Neural cell (in vitro differentiated cells): ENCODE measurements at regions not wholly inside any gene's neighbourhood (a gene's known extent, or its start where the extent isn't known, plus 50 kb on each side); places are given as distances from the start of the nearest gene placed in this dataset.
"Not testable (repeated sequence)": the region's sequence is repeated elsewhere in the genome, so short reads cannot be mapped to it uniquely, and the experiment has no call there.

Experiments used
- H2AFZ ChIP-seq: fragments of 200-600, 300-800 bp; sonication (generic), shearing (Covaris generic); 2 replicates; pipeline ENCODE4 v1.6.0; 2014; ENCODE audit warnings: low read depth, mild to moderate bottlenecking, antibody characterized with exemption, low read length, moderate library complexity
- H3F3A ChIP-seq: fragments of 200-600 bp; shearing (Covaris generic); 2 replicates; pipeline ENCODE4 v1.6.1; 2016; ENCODE audit warnings: mild to moderate bottlenecking, moderate library complexity, mixed read lengths, antibody characterized with exemption, low read length; ENCODE audit not compliant: insufficient read depth, poor library complexity, severe bottlenecking
- H3K27ac ChIP-seq: fragments of 200-600, 300-800 bp; sonication (generic), shearing (Covaris generic); 2 replicates; pipeline ENCODE4 v1.5.1; 2014; ENCODE audit warnings: mild to moderate bottlenecking, low read length, moderate library complexity
- H3K27me3 ChIP-seq: fragments of 300-800, 200-600 bp; sonication (generic), shearing (Covaris generic); 2 replicates; pipeline ENCODE4 v1.6.0; 2014; ENCODE audit warnings: mild to moderate bottlenecking, low read depth, low read length, moderate library complexity; ENCODE audit not compliant: insufficient read depth
- H3K36me3 ChIP-seq: fragments of 300-800, 200-600 bp; sonication (generic), shearing (Covaris generic); 2 replicates; pipeline ENCODE4 v1.5.1; 2014; ENCODE audit warnings: mild to moderate bottlenecking, antibody characterized with exemption, low read length, moderate library complexity; ENCODE audit not compliant: insufficient read depth
- H3K4me2 ChIP-seq: fragments of 300-800, 200-600 bp; sonication (generic), shearing (Covaris generic); 2 replicates; pipeline ENCODE4 v1.6.0; 2014; ENCODE audit warnings: mild to moderate bottlenecking, low read length
- H3K4me3 ChIP-seq: fragments of 300-800, 200-600 bp; sonication (generic), shearing (Covaris generic); 2 replicates; pipeline ENCODE4 v1.5.1; 2014; ENCODE audit warnings: mild to moderate bottlenecking, low read length, moderate library complexity
- H3K79me2 ChIP-seq: fragments of 200-600 bp; shearing (Covaris generic); replicated peaks from 2 replicates; pipeline ENCODE4 v1.6.0; 2014; ENCODE audit warnings: mild to moderate bottlenecking, low read length, moderate library complexity; ENCODE audit not compliant: insufficient read depth
- H3K9ac ChIP-seq: fragments of 300-800, 200-600 bp; sonication (generic), shearing (Covaris generic); 2 replicates; pipeline ENCODE4 v1.6.1; 2016; ENCODE audit warnings: mild to moderate bottlenecking, low read length, mixed read lengths
- H3K9me2 ChIP-seq: fragments of 200-600 bp; shearing (Covaris generic); 2 replicates; pipeline ENCODE4 v1.6.1; 2016; ENCODE audit warnings: mild to moderate bottlenecking, low read length, mixed read lengths; ENCODE audit not compliant: insufficient read depth
- H3K9me3 ChIP-seq: fragments of 200-600, 300-800 bp; sonication (generic), shearing (Covaris generic); 2 replicates; pipeline ENCODE4 v1.6.1; 2016; ENCODE audit warnings: mild to moderate bottlenecking, mixed run types, low read length, moderate library complexity, mixed read lengths
- H4K20me1 ChIP-seq: fragments of 200-600 bp; shearing (Covaris generic); 2 replicates; pipeline ENCODE4 v1.6.1; 2016; ENCODE audit warnings: mild to moderate bottlenecking, mixed run types; ENCODE audit not compliant: insufficient read depth
- CTCF ChIP-seq: fragments of 450-650 bp; IDR thresholded peaks from 2 replicates; pipeline ENCODE4 v1.5.1; 2014; ENCODE audit warnings: antibody characterized with exemption, mild to moderate bottlenecking, moderate library complexity; ENCODE audit not compliant: poor library complexity, severe bottlenecking
- EP300 ChIP-seq: fragments of 450-650 bp; conservative IDR thresholded peaks from 2 replicates; pipeline ENCODE4 v1.6.1; 2014; ENCODE audit warnings: antibody characterized with exemption, mild to moderate bottlenecking, moderate library complexity; ENCODE audit not compliant: poor library complexity, severe bottlenecking
- EZH2 ChIP-seq: fragments of 200-600, 300-800 bp; shearing (Covaris generic), sonication (generic); IDR thresholded peaks from 2 replicates; pipeline ENCODE4 v1.6.1; 2014; ENCODE audit warnings: antibody characterized with exemption, low read length, borderline replicate concordance, mild to moderate bottlenecking; ENCODE audit not compliant: insufficient read depth, poor library complexity, severe bottlenecking
- MXI1 ChIP-seq: fragments of 450-650 bp; conservative IDR thresholded peaks from 2 replicates; pipeline ENCODE4 v1.6.1; 2014; ENCODE audit warnings: antibody characterized with exemption, mild to moderate bottlenecking; ENCODE audit not compliant: poor library complexity, severe bottlenecking
- POLR2AphosphoS5 ChIP-seq: IDR thresholded peaks from 2 replicates; pipeline ENCODE4 v1.6.1; 2012
- RAD21 ChIP-seq: fragments of 450-650 bp; conservative IDR thresholded peaks from 2 replicates; pipeline ENCODE4 v1.6.1; 2014; ENCODE audit warnings: antibody characterized with exemption, mild to moderate bottlenecking, moderate library complexity
- SMC3 ChIP-seq: fragments of 450-650 bp; conservative IDR thresholded peaks from 2 replicates; pipeline ENCODE4 v1.6.1; 2014; ENCODE audit warnings: antibody characterized with exemption, mild to moderate bottlenecking, moderate library complexity; ENCODE audit not compliant: poor library complexity
- TAF1 ChIP-seq: IDR thresholded peaks from 2 replicates; pipeline ENCODE4 v1.6.1; 2012; ENCODE audit warnings: low read depth
- TF ChIP-seq, protein P1 (sequence below): IDR thresholded peaks from 2 replicates; pipeline ENCODE4 v1.6.1; 2012; ENCODE audit warnings: borderline replicate concordance

DNA sequence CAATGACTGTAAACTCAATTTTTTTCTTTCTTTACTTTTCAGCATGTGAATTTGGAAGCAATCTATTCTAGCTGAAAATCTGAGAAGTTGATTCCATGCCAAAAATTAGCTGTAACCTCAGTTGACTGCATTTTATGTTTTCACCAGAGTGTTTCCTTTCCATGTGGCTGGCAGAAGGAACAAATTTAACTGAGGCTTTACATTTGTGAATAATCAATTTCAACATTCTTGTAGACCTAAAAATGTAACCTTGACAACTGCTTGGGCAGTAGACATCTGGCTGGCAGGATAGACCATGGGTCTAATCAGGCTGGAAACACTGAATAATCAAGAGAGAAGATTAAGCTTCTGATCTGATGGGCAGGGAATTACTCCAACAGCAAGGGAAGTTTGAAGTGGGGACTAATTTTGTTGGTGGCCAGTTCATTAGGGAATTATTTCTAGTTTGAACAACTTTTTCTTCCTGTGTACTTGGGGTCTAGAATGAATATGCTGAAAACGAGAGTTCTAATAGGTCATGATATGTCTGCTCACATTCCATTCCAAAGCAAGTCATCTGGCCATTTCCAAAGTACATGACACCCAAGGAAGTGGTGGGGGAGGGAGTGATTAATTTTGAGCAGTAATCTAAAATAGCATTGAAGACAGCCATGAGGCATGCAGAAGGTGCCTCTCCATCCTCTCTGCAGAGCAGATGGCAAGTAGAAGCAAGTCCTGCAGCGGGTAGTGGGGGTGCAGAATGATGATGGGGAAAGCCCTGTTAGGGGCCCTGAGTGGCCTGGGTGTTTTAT is 68.2 kb downstream of the ATP23 start:
- Histone ChIP-seq H3K9me3 (peaks cover 5% of the 10 kb centered on the region), H3K79me2 (no peaks in the 10 kb centered on the region), H3K9ac (no peak overlapping the region), H3K36me3 (no peaks in the 10 kb centered on the region), H3K27me3 (no peaks in the 10 kb centered on the region), H3K4me2 (no peak overlapping the region), H3K27ac (no peak overlapping the region), H3K4me3 (no peak overlapping the region), H3F3A (no peaks in the 10 kb centered on the region), H4K20me1 (no peaks in the 10 kb centered on the region), H3K9me2 (no peaks in the 10 kb centered on the region), H2AFZ (no peak overlapping the region)
- TF ChIP-seq, protein P1, sequence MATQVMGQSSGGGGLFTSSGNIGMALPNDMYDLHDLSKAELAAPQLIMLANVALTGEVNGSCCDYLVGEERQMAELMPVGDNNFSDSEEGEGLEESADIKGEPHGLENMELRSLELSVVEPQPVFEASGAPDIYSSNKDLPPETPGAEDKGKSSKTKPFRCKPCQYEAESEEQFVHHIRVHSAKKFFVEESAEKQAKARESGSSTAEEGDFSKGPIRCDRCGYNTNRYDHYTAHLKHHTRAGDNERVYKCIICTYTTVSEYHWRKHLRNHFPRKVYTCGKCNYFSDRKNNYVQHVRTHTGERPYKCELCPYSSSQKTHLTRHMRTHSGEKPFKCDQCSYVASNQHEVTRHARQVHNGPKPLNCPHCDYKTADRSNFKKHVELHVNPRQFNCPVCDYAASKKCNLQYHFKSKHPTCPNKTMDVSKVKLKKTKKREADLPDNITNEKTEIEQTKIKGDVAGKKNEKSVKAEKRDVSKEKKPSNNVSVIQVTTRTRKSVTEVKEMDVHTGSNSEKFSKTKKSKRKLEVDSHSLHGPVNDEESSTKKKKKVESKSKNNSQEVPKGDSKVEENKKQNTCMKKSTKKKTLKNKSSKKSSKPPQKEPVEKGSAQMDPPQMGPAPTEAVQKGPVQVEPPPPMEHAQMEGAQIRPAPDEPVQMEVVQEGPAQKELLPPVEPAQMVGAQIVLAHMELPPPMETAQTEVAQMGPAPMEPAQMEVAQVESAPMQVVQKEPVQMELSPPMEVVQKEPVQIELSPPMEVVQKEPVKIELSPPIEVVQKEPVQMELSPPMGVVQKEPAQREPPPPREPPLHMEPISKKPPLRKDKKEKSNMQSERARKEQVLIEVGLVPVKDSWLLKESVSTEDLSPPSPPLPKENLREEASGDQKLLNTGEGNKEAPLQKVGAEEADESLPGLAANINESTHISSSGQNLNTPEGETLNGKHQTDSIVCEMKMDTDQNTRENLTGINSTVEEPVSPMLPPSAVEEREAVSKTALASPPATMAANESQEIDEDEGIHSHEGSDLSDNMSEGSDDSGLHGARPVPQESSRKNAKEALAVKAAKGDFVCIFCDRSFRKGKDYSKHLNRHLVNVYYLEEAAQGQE = no peak
- no peak for TF ChIP-seq POLR2AphosphoS5
- no peak for TF ChIP-seq TAF1
- no peak for TF ChIP-seq EP300
- no peak for TF ChIP-seq CTCF
- no peak for TF ChIP-seq MXI1
- no peak for TF ChIP-seq EZH2
- TF ChIP-seq SMC3 = no peak
- TF ChIP-seq RAD21 = no peak

DNA sequence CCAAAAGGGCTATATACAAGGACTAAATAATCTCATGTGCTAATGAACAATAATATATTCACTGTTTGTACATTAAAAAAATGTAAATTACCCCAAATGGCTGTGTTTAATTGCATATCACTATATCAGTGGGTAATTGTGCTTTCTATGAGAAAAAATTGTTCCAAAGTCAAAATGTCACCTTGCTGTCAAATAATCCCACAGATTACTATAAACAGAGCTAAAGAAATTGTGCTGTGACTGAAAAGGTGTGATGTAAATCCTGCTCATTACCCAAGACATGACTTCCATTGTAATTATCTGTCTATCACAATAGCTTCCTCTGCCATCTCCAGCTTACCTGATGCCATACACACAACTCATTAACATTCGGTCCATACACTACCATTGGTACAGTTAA is 70.3 kb downstream of the ATP23 start:
- Histone ChIP-seq H3K9ac (no peak overlapping the region), H2AFZ (no peak overlapping the region), H3K4me3 (no peak overlapping the region), H3F3A (no peaks in the 10 kb centered on the region), H3K27me3 (no peaks in the 10 kb centered on the region), H3K9me3 (peaks cover 5% of the 10 kb centered on the region), H3K79me2 (no peaks in the 10 kb centered on the region), H3K27ac (no peak overlapping the region), H3K9me2 (no peaks in the 10 kb centered on the region), H3K4me2 (no peak overlapping the region), H4K20me1 (no peaks in the 10 kb centered on the region), H3K36me3 (no peaks in the 10 kb centered on the region)
- no peak for TF ChIP-seq EZH2
- no peak for TF ChIP-seq CTCF
- TF ChIP-seq EP300 = peak; percentile 53
- TF ChIP-seq RAD21 = no peak
- no peak for TF ChIP-seq MXI1
- TF ChIP-seq POLR2AphosphoS5 = peak; percentile 54
- TF ChIP-seq, protein P1 = no peak
- no peak for TF ChIP-seq TAF1

DNA sequence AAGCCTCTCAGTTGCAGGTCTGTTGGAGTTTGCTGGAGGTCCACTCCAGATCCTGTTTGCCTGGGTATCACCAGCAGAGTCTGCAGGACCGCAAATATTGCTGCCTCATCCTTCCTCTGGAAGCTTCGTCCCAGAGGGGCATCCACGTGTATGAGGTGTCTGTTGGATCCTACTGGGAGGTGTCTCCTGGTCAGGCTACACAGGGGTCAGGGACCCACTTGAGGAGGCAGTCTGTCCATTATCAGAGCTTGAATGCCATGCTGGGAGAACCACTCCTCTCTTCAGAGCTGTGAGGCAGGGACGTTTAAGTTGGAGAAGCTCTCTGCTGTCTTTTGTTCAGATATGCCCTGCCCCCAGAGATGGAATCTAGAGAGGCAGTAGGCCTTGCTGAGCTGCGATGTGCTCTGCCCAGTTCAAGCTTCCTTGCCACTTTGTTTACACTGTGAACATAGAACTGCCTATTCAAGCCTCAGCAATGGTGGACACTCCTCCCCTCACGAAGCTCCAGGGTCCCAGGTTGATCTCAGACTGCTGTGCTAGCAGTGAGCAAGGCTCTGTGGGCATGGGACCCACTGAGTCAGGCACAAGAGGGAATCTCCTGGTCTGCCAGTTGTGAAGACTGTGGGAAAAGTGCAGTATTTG is 81.1 kb downstream of the ATP23 start:
- H3K36me3 ChIP-seq, H4K20me1 ChIP-seq, H3K9ac ChIP-seq, H3K27ac ChIP-seq, H3K79me2 ChIP-seq, H3K4me3 ChIP-seq, H3F3A ChIP-seq, H3K4me2 ChIP-seq, H2AFZ ChIP-seq, H3K27me3 ChIP-seq, H3K9me2 ChIP-seq, H3K9me3 ChIP-seq: not testable (repeated sequence)
